Activated CD4-positive, alpha-beta T cell treated with anti-CD3 and anti-CD28 coated beads, Interleukin-2, amount 10 ng/mL, durations not matched to agents 24 days and 14 days (primary cell): ENCODE measurements at regions not wholly inside any gene's neighbourhood (a gene's known extent, or its start where the extent isn't known, plus 50 kb on each side); places are given as distances from the start of the nearest gene placed in this dataset.

ENCODE experiments used
- DNase-seq: peaks from one replicate; pipeline ENCODE4 v3.0.0; 2022
- H3K27ac Mint-ChIP-seq: one replicate; pipeline ENCODE4 v1.8.0; 2022; ENCODE audit warnings: mild to moderate bottlenecking, mixed read lengths
- H3K27me3 Mint-ChIP-seq: one replicate; pipeline ENCODE4 v1.8.0; 2022; ENCODE audit warnings: mixed read lengths
- H3K36me3 Mint-ChIP-seq: one replicate; pipeline ENCODE4 v1.8.0; 2022; ENCODE audit warnings: low read depth, mild to moderate bottlenecking, mixed read lengths
- H3K4me1 Mint-ChIP-seq: one replicate; pipeline ENCODE4 v1.8.0; 2021; ENCODE audit warnings: mixed read lengths
- H3K4me3 Mint-ChIP-seq: one replicate; pipeline ENCODE4 v1.8.0; 2022; ENCODE audit warnings: mild to moderate bottlenecking, moderate library complexity, mixed read lengths
- H3K9me3 Mint-ChIP-seq: one replicate; pipeline ENCODE4 v1.8.0; 2021; ENCODE audit warnings: mixed read lengths
- intact Hi-C: fragments of 100-400 bp; cut with micrococcal nuclease; formaldehyde crosslinking; loops from one replicate; pipeline ENCODE4 v1.15.1; 2023

DNA sequence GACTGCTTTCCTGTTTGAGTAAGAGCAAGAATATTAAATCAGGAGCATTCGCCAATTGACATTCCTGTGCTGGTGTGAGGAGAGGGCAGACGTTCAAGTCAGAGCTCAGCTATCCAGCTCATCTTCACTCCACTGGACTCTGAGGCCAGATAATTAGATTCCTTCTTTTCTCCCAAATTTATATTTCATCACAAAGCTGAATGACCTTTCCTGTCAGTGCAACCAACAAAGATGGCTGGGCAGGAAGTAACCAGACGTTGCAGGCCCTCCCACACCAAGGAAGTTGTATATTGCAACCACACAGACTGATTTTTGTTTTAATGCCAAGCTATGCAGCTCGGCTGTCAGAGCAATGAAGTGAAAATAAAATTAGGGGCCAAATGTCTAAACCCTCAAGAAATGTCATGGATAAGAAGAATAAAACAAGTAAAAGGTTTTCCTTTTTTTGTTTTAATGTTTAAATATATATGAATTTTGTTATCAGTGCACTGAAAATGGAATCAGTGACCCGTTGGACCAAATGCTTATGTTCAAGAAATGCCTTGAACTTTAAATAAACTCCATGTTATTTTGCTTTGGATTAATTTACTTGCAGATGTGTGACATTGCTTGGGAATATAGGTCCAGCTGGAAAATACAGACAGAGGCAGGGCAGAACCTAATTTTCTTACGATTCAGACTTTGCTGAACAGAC, 578.9 kb upstream of the FAT1 start:
- no peaks in the 10 kb centered on the region for H3K4me1 Mint-ChIP-seq
- H3K9me3 Mint-ChIP-seq = peaks cover 9% of the 10 kb centered on the region
- intact Hi-C loops = no loop called here
- no peaks in the 10 kb centered on the region for H3K36me3 Mint-ChIP-seq
- no peaks in the 10 kb centered on the region for H3K27me3 Mint-ChIP-seq
- no peak for DNase-seq
- H3K4me3 Mint-ChIP-seq = no peak overlapping the region
- no peak overlapping the region for H3K27ac Mint-ChIP-seq

DNA sequence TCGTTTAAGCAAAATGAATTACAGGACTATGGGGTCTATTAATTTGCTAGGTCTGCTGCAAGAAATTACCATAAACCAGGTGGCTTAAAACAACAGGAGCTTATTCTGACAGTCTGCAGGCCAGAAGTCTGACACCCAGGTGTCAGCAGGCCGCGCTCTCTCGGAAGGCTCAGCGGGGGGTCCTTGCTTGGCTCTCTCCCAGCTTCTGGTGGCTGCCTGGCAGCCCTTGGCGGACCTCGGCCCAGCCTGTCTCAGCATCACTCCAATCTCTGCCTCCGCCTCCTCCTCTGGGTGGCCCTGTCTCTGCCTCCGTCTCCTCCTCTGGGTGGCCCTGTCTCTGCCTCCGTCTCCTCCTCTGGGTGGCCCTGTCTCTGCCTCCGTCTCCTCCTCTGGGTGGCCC, 580.5 kb upstream of the FAT1 start:
- intact Hi-C loops = no loop called here
- Mint-ChIP-seq H3K36me3 (no peaks in the 10 kb centered on the region), H3K4me3 (no peak overlapping the region), H3K27me3 (no peaks in the 10 kb centered on the region), H3K27ac (no peak overlapping the region), H3K9me3 (peaks cover 5% of the 10 kb centered on the region), H3K4me1 (no peaks in the 10 kb centered on the region)
- no peak for DNase-seq

GRCh38 chr4:187307131-187307530, 583.5 kb upstream of the FAT1 start:
- intact Hi-C loops = no loop called here
- no peak for DNase-seq
- Mint-ChIP-seq H3K27ac (no peak overlapping the region), H3K27me3 (no peaks in the 10 kb centered on the region), H3K4me1 (no peaks in the 10 kb centered on the region), H3K9me3 (peaks cover 4% of the 10 kb centered on the region), H3K4me3 (no peak overlapping the region), H3K36me3 (no peaks in the 10 kb centered on the region)

DNA sequence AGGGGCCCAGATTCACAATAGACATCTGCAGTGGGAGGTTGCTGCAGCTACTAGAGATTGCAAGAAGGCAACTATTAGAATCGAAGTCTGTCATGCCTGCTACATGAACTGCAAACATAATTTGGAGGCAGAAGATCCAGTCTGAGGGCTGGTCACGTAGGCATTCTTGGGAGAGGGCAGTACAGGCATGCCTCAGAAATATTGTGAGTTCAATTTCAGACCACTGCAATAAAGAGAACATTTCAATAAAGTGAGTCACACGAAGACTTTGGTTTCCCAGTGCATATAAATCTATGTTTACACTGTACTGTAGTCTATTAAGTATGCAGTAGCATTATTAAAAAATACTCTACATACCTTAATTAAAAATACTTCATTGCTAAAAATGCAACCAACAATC, 585.8 kb upstream of the FAT1 start:
- H3K9me3 Mint-ChIP-seq = peaks cover 4% of the 10 kb centered on the region
- H3K27ac Mint-ChIP-seq = no peak overlapping the region
- no peaks in the 10 kb centered on the region for H3K27me3 Mint-ChIP-seq
- no peak for DNase-seq
- H3K36me3 Mint-ChIP-seq = no peaks in the 10 kb centered on the region
- H3K4me3 Mint-ChIP-seq = no peak overlapping the region
- H3K4me1 Mint-ChIP-seq = no peaks in the 10 kb centered on the region
- intact Hi-C loops = no loop called here

- Mint-ChIP-seq H3K27me3 (no peaks in the 10 kb centered on the region), H3K4me3 (no peak overlapping the region), H3K36me3 (no peaks in the 10 kb centered on the region), H3K27ac (no peak overlapping the region), H3K9me3 (peaks cover 4% of the 10 kb centered on the region), H3K4me1 (no peaks in the 10 kb centered on the region)
- no peak for DNase-seq
- intact Hi-C loops = no loop called here
Measured at GRCh38 chr4:187312299-187312698, 588.6 kb upstream of the FAT1 start.

DNA sequence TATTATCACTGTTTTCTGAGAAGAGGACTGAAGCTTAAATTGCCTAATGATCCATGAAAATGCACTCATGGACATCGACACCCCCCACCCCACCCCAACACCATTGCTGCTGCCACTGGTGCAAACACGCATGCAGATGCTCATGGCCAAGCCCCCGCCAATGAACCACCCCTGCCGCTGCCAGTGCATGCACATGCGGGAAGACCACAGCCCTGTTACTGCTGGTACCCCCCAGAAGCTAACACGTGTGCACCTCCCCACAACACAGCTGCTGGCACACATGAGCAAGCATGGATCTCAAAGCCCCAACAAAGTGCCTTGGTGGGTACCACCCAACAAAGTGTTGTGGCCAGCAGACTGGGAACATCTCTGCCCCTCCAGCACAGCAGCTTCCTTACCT, 594.1 kb upstream of the FAT1 start:
- Mint-ChIP-seq H3K36me3 (no peaks in the 10 kb centered on the region), H3K4me1 (no peaks in the 10 kb centered on the region), H3K9me3 (no peaks in the 10 kb centered on the region), H3K27ac (no peak overlapping the region), H3K27me3 (no peaks in the 10 kb centered on the region), H3K4me3 (no peak overlapping the region)
- intact Hi-C loops = no loop called here
- no peak for DNase-seq

GRCh38 chr4:187321711-187322110, 598.1 kb upstream of the FAT1 start:
- Mint-ChIP-seq H3K4me3 (no peak overlapping the region), H3K9me3 (peaks cover 3% of the 10 kb centered on the region), H3K27me3 (no peaks in the 10 kb centered on the region), H3K4me1 (no peaks in the 10 kb centered on the region), H3K36me3 (no peaks in the 10 kb centered on the region), H3K27ac (no peak overlapping the region)
- intact Hi-C loops = no loop called here
- DNase-seq = no peak

GRCh38 chr4:187332141-187332540, 608.5 kb upstream of the FAT1 start:
- no peaks in the 10 kb centered on the region for H3K36me3 Mint-ChIP-seq
- no peaks in the 10 kb centered on the region for H3K27me3 Mint-ChIP-seq
- intact Hi-C loops = no loop called here
- no peak for DNase-seq
- no peak overlapping the region for H3K27ac Mint-ChIP-seq
- no peaks in the 10 kb centered on the region for H3K4me1 Mint-ChIP-seq
- no peaks in the 10 kb centered on the region for H3K9me3 Mint-ChIP-seq
- no peak overlapping the region for H3K4me3 Mint-ChIP-seq

GRCh38 chr4:187333151-187333550, 609.5 kb upstream of the FAT1 start:
- Mint-ChIP-seq H3K9me3 (peaks cover 3% of the 10 kb centered on the region), H3K4me3 (no peak overlapping the region), H3K4me1 (no peaks in the 10 kb centered on the region), H3K27me3 (no peaks in the 10 kb centered on the region), H3K27ac (no peak overlapping the region), H3K36me3 (no peaks in the 10 kb centered on the region)
- DNase-seq = no peak
- intact Hi-C loops = no loop called here

DNA sequence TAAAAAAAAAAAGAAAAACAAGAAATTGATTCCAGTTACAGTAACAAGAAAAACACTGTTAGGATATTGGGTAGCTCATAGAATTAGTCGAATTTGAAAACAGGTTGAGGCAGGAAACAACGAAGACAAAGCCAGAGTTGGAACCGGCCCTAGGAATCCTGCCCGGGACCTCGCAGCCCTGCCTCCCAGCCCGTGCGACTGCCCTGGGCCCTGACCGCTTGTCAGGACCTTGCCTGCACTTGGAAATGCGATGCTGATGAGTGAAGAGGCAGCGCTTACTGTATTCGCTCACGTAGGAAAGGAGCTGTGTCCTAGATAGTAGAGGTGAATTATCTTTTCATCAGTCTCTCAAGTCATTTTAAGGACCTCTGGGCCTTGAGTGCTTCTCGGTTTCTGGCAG, 611.7 kb upstream of the FAT1 start:
- Mint-ChIP-seq H3K27ac (no peak overlapping the region), H3K4me3 (no peak overlapping the region), H3K9me3 (peaks cover 3% of the 10 kb centered on the region), H3K27me3 (no peaks in the 10 kb centered on the region), H3K4me1 (no peaks in the 10 kb centered on the region), H3K36me3 (no peaks in the 10 kb centered on the region)
- intact Hi-C loops = no loop called here
- DNase-seq = no peak

DNA sequence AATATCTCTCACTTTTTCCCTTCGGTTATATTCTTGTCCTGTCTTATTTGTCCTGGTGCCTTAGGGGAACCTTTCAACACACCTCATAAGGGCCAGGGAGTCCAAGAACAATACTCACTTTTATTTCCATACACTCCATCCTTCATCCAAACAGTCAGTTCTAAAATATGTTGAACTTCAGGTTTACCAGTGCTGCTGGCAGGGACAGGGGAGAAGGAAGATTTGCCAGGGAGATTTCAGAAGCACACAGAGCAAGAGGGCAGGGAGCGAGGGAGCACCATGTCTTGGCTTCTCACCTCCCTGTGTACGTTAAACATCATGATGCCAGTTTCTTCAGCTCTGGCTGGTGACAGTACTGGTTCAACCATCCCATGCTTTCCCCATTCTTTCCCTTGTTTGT, 631.1 kb upstream of the FAT1 start:
- Mint-ChIP-seq H3K36me3 (no peaks in the 10 kb centered on the region), H3K4me1 (no peaks in the 10 kb centered on the region), H3K27me3 (no peaks in the 10 kb centered on the region), H3K9me3 (peaks cover 6% of the 10 kb centered on the region), H3K4me3 (no peak overlapping the region), H3K27ac (no peak overlapping the region)
- no peak for DNase-seq
- intact Hi-C loops = no loop called here

DNA sequence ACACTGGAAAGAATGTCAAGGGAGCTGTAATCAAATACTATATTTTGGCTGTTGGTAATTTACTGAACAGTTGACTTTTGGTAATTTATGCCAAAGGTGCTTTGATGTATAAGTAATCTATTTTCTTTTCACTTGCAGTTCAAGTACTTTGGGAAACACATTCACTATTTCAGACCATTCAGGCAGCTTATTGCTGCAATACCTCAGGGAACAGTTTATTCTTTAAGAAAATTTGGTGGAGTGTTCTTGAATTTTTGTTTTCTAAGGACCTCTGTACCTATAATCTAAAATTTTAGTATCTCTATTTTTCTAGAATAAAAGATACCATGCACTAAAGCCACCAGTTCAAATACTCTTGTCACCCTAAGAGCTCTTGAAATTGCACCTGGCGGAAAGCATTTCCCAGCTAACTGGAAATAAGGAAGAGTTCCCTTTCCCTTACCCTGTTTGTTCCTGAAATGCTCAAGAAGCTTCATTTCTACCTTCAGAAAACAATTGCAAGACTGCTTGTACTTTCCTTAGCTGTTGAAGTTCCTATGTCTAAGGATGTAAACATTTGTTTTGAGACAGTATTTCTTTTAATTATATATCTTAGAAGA, 633.5 kb upstream of the FAT1 start:
- no peak for DNase-seq
- Mint-ChIP-seq H3K27me3 (no peaks in the 10 kb centered on the region), H3K36me3 (no peaks in the 10 kb centered on the region), H3K4me3 (no peak overlapping the region), H3K4me1 (no peaks in the 10 kb centered on the region), H3K27ac (no peak overlapping the region), H3K9me3 (peaks cover 10% of the 10 kb centered on the region)
- intact Hi-C loops = no loop called here

GRCh38 chr4:187357821-187358220, 634.2 kb upstream of the FAT1 start:
- intact Hi-C loops = no loop called here
- Mint-ChIP-seq H3K4me1 (no peaks in the 10 kb centered on the region), H3K27me3 (no peaks in the 10 kb centered on the region)

DNA sequence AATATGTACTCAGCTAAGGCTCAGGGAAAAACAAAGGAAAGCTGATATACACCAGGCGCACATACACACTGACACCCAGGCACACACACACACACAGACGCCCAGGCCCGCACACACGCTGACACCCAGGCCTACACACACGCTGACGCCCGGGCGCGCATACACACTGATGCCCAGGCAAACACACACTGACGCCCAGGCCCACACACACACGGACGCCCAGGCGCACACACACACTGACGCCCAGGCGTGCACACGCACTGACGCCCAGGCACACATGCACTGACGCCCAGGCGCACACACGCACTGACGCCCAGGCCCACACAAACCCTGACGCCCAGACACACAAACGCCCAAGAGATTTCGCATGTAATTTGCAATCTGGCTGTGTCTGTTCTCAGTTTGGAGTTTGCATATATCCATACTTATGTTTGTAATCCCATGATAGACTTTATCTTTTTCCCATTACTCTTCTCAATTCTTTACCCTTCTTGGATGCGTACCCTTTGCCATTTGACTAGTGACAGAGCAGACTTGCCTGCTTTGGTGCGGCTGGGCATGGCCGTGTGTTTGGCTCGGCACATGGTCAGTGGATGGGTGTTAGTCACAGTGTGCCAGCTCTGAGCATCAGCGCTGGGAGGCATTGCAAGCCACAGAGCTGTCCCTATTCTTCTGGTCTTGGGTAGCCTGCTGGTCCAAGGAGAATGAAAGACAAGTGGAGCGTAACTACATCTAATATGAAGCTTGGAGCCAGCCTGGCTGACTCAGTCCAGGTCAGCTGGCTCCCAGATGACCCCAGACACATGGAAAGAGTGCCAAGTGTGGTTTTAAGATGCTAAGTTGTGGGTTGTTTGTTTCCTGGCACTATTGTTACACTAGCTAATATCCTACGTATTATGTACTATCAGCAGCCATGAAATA, 632.4 kb upstream of the ZFP42 start:
- no peak overlapping the region for H3K4me3 Mint-ChIP-seq

More at GRCh38 chr4:187357821-187358220, 634.2 kb upstream of the FAT1 start:
- Mint-ChIP-seq H3K4me3 (no peak overlapping the region), H3K36me3 (no peaks in the 10 kb centered on the region), H3K9me3 (peaks cover 10% of the 10 kb centered on the region), H3K27ac (no peak overlapping the region)
- no peak for DNase-seq

More for the DNA sequence above, 632.4 kb upstream of the ZFP42 start:
- DNase-seq = no peak
- Mint-ChIP-seq H3K4me1 (no peaks in the 10 kb centered on the region), H3K27me3 (no peaks in the 10 kb centered on the region), H3K27ac (no peak overlapping the region), H3K9me3 (peaks cover 12% of the 10 kb centered on the region), H3K36me3 (no peaks in the 10 kb centered on the region)
- intact Hi-C loops = no loop called here
